Peyer's patch (tissue), 4 donors: ENCODE measurements at regions not wholly inside any gene's neighbourhood (a gene's known extent, or its start where the extent isn't known, plus 50 kb on each side); places are given as distances from the start of the nearest gene placed in this dataset.
"Not testable (repeated sequence)": the region's sequence is repeated elsewhere in the genome, so short reads cannot be mapped to it uniquely, and the experiment has no call there.

ENCODE experiments used
- CTCF ChIP-seq, 6 experiments: fragments of 450-650 bp in 4 of 6; fragments of 200-600 bp in 2 of 6; sonication (generic) in 1 of 6; IDR thresholded peaks; one replicate each; pipeline ENCODE4 v1.5.1; 2017 to 2019; ENCODE audit warnings: antibody characterized with exemption in 6 of 6, mild to moderate bottlenecking in 3 of 6, moderate library complexity in 1 of 6
- POLR2A ChIP-seq, 2 donors: fragments of 450-650 bp; IDR thresholded peaks; one replicate each; pipeline ENCODE4 v1.5.1; 2017; ENCODE audit warnings: antibody characterized with exemption in 2 of 2, mild to moderate bottlenecking in 2 of 2, moderate library complexity in 2 of 2

GRCh38 chr11:109715424-109715823 lies 293.4 kb downstream of the C11orf87 start:
- TF ChIP-seq POLR2A, CTCF (IDR thresholded peaks at IDR 0.05): not testable (repeated sequence)
